Fibroblast of pulmonary artery (primary cell): ENCODE measurements at regions not wholly inside any gene's neighbourhood (a gene's known extent, or its start where the extent isn't known, plus 50 kb on each side); places are given as distances from the start of the nearest gene placed in this dataset.
A peak's percentile ranks its signal among the peaks of the same experiment; 100 is the strongest.

ENCODE experiments used
- DNase-seq: peaks from one replicate; pipeline ENCODE4 v3.0.0-alpha.2; 2010; ENCODE audit warnings: low read depth
- H3K4me3 ChIP-seq: replicated peaks from 2 replicates; pipeline ENCODE4 v1.5.1; 2011; ENCODE audit warnings: low read depth, mild to moderate bottlenecking, control low read depth, low read length, moderate library complexity
- TF ChIP-seq, protein P1 (sequence below): IDR thresholded peaks from 2 replicates; pipeline ENCODE4 v1.5.1; 2011; ENCODE audit warnings: mild to moderate bottlenecking, control low read depth, low read length, inconsistent platforms; ENCODE audit errors: missing control alignments

DNA sequence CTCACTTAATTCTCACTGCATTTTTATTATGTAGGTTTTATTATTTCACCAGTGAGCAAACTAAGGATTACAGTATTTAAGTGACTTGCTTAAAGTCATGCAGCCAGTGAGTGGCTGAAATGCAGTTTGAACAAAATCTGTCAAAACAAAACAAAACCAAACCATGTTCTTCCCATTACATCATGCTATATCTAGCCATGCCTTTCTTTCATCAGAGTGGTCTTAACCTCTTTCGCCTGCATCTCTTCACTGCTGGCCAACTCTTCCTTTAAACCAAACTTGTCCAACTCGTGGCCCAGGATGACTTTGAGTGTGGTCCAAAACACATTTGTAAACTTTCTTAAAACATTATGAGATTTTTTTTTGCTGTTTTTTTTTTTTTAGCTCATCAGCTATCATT lies 223.2 kb downstream of the PCDH7 start:
- TF ChIP-seq, protein P1, sequence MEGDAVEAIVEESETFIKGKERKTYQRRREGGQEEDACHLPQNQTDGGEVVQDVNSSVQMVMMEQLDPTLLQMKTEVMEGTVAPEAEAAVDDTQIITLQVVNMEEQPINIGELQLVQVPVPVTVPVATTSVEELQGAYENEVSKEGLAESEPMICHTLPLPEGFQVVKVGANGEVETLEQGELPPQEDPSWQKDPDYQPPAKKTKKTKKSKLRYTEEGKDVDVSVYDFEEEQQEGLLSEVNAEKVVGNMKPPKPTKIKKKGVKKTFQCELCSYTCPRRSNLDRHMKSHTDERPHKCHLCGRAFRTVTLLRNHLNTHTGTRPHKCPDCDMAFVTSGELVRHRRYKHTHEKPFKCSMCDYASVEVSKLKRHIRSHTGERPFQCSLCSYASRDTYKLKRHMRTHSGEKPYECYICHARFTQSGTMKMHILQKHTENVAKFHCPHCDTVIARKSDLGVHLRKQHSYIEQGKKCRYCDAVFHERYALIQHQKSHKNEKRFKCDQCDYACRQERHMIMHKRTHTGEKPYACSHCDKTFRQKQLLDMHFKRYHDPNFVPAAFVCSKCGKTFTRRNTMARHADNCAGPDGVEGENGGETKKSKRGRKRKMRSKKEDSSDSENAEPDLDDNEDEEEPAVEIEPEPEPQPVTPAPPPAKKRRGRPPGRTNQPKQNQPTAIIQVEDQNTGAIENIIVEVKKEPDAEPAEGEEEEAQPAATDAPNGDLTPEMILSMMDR, result no peak
- H3K4me3 ChIP-seq, result no peak overlapping the region
- DNase-seq, result peak; percentile 7

DNA sequence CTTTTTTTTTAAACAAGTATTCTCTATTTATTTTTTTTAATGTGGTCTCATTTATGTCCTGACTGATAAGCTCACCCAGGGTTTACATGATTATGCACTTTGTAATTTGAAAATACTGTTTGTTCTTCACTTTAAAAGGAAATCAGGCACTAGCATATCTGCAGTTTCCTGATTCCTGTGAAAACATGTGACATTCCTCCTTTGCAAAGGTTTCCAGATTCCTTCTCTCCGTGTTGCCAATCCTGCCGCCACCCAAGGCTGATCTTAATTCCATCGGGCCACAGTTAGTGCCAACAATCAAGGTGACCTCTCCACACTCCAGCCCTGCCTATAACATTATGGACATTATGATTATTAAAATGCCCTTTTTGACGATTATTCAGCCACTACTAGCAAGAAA lies 225.4 kb downstream of the PCDH7 start:
- DNase-seq, result peak; percentile 24
- no peak overlapping the region for H3K4me3 ChIP-seq
- TF ChIP-seq, protein P1, result no peak

DNA sequence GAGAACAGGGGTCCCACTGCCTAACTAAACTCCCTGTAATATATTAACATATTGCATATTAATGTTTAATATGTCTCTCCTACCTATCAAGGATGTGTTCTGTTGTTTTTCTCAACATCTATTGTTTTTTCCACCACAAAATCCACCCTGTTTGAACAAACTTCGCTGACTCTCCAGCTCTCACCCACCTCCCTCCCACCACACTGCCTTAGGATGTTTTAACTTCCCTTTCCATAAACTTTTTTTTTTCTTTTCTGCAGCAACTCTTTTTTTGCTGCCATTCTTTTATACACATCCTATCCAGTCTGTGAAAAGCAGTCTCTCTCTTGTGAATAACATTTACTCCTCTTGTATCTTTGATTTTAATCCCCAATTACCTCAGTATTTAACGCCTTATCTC lies 226.1 kb downstream of the PCDH7 start:
- TF ChIP-seq, protein P1, result no peak
- no peak for DNase-seq
- H3K4me3 ChIP-seq, result no peak overlapping the region

DNA sequence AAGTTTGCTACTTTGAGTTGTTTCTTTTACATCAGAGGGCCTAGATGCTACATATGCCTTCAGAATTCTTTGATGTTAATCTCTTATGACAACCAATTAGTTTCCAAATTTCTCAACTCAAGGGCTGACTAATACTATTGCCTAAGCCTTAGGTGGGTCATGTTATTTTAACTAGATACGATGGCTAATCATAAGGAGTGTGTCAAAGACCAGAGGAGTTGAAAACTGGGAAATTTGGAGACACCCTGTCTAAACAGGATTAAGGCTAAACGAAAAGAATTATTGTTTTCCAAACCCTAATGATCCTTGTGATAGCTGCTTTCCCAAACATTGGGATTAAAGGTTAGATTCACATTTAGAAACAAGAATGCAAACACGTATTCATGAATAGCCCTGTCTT lies 228.5 kb downstream of the PCDH7 start:
- H3K4me3 ChIP-seq, result no peak overlapping the region
- TF ChIP-seq, protein P1, result no peak

DNA sequence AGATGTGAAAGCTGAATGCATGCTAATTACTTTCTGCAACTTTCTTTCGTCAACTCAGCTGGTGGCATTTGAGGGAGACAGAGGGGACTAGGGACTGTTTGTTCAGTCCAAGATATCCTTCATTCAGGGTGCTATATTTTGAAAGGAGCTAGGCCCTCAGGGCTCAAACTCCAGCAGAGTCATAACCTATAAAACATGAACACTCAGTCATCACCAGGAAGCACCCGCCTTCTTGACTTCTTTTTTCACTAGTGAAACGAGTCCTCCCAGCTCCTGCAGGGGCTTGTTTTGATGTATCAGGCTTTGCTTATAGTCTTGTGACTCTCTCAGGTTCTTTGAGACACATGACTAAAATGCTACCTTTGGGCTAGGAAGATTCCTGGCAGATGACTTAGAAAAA lies 230.6 kb downstream of the PCDH7 start:
- DNase-seq, result no peak
- H3K4me3 ChIP-seq, result no peak overlapping the region
- TF ChIP-seq, protein P1, result no peak

More for the DNA sequence above, 228.5 kb downstream of the PCDH7 start:
- peak; percentile 67 for DNase-seq

DNA sequence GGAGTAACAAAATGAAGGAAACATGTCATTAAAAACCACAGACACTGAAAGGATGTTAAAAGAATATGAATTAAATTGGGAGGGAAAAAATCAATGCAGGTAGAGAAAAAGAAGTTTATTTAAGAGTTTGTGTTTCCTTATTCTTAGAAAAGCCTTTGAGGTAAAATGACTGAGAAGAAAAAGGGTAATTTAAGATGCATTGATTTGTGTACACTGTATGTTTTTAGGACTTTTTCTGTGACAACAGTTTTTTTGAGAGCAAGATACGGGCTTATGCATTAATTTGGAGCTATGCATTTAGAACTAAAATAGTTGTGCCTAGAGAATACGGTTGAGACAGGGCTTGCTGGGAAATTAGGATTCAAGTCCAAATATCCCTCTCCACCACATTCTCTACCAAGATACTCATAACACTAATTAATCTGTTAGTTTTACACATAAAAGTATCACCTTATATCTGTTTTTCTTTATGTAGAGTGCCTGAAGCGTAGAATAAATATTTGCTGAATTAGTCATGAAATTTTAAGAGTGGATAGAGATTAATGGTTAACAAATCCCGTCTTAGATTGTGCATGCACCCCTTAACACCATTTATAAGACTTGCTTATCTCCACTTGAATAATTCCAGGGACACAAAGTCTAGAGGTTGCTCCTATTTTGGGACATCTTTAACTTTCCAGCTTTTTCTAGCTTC lies 232.5 kb downstream of the PCDH7 start:
- no peak for DNase-seq
- TF ChIP-seq, protein P1, result no peak
- H3K4me3 ChIP-seq, result no peak overlapping the region

DNA sequence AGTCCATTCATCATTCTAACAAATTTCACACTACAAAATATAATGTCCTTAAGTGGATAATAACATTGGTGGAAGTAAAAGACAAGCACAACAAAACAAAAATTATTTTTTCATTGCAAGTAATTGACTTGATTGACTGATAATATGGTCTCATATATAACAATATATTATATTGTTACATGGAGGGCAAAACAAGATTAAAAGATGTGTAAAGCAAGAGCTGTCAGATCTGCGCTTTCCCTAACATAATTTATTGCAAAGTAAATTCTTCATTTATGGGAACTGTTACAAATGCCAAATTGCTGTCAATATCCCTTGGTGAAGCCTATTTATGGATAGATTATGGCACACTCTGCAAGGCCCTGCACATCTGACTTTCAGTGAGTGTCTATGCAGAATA lies 233.6 kb downstream of the PCDH7 start:
- TF ChIP-seq, protein P1, result no peak
- DNase-seq, result no peak
- H3K4me3 ChIP-seq, result no peak overlapping the region
